Fibroblast of skin of right biceps (primary cell): ENCODE measurements at regions not wholly inside any gene's neighbourhood (a gene's known extent, or its start where the extent isn't known, plus 50 kb on each side); places are given as distances from the start of the nearest gene placed in this dataset.
A peak's percentile ranks its signal among the peaks of the same experiment; 100 is the strongest.
"Not testable (repeated sequence)": the region's sequence is repeated elsewhere in the genome, so short reads cannot be mapped to it uniquely, and the experiment has no call there.

Source experiments
- DNase-seq: peaks from one replicate; pipeline ENCODE4 v3.0.0-alpha.2; 2013

DNA sequence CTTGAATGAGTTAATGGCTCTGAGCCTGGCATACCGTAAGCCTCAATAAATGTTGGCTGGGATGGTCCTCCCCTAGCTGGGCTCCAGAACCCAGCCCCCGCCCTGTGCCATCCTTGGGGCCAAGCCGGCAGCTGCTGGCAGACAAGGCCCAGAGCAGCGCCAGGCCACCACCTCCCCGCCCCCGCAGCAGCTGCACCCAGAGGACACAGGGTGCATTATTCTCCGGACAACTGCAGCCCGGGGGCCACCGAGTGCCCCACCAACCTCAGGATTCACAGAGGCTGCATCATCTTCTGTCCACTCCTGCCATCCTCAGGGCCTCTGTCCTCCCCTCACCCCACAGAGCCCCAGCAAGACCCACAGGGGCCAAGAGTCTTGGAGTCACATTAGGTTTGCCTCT, 92.7 kb downstream of the NCOR2 start:
- no peak for DNase-seq

DNA sequence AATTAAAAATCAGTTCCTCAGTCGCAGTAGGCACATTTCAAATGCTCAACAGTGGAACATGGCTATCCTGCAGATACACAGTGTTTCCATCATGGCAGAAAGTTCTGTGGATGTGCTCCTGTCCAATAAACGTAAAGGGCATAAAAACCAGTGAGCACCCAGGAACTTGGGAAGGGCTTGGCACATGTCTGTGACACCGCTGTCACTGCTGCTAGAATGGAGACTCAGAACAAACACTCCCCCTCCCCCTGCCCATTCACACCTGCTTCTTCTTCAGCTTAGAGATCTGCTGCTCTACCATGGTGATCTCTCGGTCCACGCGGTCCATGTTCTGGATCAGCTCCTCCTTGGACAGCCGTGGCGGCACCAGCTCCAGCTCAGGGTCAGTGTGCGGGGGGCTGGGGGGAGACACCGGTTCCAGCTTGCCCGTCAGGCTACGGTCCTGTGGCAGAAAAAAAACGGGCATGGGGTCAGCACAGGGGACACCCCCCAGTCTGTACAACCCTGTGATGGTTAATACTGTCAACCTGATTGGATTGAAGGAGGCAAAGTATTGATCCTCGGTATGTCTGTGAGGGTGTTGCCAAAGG, 94.6 kb downstream of the NCOR2 start:
- DNase-seq = no peak

DNA sequence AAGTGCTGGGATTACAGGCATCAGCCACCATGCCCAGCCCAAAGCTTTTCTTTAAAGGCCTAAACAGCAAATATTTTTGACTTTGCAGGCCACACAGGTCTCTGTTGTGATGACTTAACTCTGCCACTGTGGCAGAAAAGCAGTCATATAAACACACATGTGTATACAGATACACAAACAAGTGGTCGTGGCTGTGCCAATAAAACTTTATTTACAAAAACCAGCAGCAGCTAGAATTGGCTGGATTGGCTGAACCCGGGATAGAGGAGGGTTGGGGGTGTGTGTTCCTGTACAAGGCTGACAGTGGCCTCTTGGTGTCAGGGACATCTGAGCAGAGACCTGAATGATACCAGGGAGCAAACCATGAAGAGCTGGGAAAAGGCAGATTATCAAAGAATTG, 95.6 kb downstream of the NCOR2 start:
- no peak for DNase-seq

DNA sequence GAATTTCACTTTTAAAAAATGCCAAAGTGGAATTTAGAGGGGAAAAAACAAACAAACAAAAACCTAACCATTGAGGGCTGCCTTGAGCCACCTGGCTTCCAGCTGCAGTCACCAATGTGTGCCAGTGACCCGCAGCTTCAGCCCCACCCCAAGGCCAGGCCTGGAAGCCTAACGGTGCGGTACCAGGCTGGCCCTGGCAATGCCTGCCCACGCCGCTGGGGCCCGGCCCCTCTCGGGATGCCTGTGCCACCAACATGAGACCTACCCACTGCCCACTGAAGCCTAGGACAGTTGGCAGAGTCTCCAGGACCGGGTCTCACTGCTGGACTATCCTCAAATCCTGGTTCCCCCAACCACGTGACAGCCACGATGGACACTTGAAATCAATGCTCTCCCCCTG, 96.6 kb downstream of the NCOR2 start:
- DNase-seq = no peak

DNA sequence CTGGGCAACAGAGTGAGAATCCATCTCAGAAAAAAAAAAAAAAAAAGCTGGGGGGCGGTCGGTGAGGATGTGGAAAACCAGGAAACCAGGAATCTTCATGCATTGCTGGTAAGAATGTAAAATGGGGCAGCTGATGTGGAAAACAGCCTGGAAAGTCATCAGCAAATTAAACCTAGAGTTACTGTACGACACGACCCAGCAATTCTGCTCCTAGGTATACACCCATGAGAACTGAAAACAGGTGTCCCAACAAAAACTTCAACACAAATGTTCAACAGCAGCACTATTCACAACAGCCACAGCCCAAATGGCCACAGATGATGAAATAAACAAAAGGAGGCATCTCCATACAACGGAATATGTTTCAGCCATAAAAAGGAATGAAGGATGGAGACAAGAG, 97.3 kb downstream of the NCOR2 start:
- no peak for DNase-seq

DNA sequence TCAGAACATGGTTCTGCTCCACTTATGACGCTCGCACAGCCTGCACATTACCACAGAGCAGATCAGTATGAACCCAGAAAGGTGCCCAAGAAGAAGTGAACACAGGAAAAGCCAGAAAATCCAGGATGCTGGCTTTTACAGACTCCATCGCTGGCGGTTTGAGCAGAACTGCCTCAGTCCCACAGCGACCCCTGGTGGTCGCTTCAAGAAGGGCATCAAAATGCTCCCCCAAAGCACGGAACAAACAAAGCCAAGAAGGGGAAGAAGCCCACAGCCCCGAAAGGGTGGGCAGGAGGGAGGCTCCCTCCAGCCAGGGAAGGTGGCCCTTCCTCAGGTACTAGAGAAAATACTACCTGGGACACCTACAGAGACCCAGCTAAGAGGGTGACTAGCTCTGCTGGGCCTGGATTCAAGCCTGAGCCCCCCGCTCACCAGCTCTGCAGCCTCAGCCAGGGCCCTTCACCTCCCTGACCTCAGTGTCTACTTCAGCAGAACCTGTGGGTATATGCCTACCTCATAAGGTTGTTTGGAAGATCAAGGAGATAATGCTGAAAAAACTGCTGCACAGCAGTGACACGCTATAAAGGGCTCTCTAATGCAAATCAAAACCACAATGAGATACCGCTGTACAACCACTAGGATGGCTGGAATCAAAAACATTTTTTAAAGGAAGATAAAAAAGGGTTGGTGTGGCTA, 98.1 kb downstream of the NCOR2 start:
- no peak for DNase-seq

DNA sequence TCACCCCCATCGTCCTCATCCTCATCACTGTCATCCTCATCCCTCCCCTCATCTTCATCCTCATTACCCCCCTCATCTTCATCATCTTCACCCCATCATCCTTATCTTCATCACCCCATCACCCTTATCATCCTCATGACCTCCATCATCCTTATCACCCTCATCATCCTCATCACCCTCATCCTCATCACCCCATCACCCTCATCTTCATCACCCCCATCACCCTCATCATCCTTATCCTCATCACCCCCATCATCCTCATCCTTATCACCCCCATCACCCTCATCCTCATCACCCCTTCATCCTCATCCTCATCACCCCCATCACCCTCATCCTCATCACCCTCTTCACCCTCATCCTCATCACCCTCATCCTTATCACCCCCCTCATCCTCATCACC, 99.9 kb downstream of the NCOR2 start:
- DNase-seq = not testable (repeated sequence)

DNA sequence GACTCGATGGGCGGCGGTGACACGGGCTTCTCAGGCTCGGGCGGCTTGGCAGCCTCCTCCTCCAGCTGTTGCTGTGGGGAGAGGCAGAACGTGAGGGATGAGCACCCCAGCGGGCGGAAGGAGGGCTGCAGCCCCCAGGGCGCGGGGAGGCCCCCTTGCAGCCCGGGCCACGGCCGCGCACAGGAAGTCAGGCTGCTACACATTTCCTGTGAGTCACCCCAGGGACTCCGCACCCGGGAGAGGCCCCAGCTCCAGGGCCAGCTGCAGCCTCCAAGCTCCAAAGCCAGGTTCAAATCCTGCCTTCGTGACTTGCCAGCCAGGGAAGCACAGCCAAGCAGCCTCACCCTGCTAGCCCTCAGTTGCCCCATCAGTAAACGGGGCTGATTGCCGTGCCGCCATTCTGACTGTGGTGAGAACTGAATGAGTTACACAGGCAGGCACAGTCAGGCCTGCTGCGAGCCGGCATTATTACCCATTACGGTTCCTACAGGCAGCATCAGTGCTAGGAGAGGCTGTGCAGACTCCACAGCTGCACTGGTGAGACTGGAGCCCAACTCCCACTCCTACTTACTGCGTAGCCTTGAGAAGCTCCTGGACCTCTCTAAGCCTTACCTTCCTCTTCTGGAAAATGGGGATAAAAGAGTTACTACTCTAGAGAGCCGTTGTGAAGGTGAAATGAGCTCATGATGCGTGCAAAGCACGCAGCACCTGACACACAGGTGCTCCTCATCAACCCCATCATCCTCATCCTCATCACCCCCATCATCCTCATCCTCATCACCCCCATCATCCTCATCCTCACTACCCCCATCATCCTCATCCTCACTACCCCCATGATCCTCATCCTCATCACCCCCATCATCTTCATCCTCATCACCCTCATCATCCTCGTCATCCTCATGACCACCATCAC, 100.9 kb downstream of the NCOR2 start:
- DNase-seq = peak; percentile 42

DNA sequence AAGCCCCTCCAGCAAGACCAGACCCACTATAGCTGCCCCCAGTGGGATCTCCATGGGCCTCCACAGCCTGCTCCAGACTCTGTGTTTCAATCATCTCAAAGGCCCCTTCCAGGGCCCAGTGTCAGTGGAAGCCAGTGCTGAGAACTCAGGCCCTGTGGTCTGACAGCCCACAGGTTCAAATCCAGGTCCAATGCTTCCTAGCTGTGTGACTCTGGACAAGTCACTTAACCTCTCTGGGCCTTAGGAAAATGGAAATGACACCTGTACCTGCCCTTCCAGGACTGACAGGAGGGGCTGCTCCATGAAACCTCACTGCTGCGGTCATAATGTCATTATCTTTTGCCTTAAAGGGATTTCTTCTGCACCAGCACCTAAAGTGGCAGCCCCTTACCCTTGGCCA, 101.9 kb downstream of the NCOR2 start:
- no peak for DNase-seq

DNA sequence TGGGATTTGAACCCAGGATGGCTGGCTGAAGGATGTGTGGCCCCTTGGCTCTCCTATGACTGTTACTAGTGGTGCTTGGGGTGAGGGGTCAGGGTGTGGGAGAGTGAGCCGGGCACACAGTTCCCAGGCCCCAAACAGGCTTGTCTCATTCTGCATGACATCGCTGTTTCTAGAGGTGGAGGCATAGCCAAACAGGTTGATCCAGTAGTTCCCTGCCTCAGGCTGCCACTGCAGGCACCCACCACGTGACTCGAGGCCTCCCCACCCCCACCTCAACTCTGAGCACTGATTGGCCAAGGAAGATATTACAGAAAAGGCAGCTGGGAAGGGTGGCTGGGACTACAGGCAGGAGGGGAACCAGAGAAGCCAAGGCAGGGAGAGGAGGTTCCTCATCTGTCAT, 102.6 kb downstream of the NCOR2 start:
- DNase-seq = no peak

DNA sequence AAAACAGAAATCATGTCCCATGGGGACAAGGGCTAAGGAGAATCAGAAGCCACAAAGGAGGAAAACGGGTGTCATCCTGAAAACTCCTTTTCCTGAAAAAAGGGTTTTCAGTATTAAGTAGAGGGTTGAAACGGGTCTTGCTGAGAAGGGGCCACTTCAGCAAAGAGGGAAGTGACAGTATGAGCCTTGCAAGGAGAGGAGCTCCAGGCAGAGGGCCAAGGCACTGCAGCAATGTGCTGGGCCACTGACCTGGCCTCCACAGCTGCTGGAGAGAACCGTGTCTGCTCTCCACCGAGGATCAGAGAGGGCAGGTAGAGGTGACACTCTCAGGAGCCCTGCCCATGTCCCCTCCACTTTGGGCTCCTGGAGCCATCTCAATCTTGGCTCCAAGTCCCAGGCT, 103.3 kb downstream of the NCOR2 start:
- DNase-seq = no peak

DNA sequence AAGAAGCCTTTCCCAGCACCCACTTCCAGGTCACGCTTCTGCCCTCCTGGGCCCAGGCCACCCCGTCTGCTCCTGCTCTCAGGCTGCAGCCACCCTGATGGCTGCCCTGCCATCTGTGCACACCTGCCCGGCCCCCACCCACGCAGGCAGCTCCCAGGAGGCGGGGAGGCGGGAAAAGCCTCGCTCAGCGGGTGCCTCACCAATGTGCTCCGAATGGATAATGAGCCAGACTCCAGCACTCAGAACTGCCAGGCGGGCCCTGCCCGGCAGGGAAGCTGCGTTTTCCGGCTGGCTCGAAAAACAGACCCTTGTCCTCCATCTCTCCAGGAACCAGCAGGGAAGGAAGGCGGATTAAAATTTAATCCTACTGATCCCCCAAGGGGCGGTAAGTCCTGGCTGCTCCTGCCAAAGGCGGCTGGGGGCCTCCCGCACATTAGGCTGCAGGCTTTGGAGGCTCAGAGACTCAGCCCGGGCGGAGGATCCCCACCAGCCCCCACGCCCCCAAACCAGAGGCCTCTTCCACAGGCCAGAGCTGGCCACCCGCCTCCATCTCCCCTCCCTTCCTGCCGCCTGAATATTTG, 104.0 kb downstream of the NCOR2 start:
- no peak for DNase-seq

DNA sequence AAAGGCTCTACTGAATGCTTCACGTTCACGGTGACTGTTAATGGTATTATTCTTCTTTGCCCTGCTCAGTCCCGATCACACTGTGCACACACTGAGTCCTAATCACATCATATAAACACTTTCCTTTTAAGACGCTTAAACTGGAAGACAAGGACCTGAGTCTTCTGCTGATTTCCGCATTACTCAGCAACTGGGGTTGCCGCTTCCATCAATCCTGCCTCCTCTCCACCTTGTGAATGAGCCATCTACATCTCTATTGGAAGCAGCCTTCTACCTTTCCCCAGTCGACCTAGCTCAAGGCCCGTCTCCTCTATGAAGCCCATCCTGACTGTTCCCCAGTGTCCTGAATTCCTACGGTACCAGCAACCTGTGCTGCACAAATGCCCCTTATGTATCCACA, 104.7 kb downstream of the NCOR2 start:
- no peak for DNase-seq

DNA sequence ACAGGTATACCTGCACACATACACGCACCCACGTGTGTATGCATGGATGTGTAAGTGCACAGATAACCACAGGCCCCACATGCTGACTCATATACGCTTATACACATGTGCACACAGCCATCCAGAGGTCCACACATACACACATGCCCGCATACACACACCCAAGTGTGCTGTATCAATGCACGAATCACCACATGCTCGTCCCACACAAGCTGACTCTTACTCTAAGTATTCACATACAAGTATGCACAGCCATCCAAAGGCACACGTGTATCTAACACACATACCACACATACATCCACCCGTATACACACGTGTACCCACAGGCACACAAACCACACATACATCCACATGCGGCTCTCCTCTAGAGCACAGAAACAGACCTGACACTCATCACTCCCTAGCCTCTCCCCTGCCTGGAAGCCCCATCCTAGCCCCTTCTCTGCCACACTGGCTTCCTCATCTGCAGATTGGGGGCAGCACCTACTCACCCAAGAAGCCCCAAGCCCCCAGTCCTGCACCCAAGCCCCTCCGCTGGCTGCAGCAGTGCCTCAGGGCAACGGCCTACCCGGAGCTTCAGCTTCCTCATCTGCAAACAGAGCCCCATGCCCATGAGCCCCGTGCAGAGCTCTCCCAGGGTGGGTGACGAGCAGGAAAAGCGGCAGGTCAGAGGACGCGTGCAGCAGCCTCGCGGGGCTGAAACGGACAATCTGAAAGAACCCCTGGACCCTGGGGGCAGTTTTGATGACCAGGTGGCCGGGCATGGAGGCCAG, 105.4 kb downstream of the NCOR2 start:
- DNase-seq = peak; percentile 21

DNA sequence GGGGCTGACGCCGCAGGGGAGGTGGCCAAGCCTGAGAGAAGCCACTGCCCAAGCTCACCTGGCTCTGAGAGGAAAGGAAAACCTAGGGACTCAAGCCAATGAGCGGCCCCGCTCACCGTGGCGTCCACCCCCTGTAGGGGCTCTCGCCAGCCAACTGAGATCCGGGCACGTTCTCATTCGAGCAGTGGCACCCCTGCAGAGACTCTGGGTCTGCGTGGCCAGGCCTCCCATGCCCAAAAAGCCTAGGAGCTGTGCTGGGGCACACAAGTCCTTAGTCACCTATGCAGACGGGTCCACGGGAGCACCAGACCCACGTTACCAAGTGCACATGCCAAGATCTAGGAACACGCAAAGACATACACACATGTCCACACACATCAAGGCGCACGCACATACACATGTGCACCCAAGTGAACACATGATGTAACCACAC, 106.2 kb downstream of the NCOR2 start:
- no peak for DNase-seq

DNA sequence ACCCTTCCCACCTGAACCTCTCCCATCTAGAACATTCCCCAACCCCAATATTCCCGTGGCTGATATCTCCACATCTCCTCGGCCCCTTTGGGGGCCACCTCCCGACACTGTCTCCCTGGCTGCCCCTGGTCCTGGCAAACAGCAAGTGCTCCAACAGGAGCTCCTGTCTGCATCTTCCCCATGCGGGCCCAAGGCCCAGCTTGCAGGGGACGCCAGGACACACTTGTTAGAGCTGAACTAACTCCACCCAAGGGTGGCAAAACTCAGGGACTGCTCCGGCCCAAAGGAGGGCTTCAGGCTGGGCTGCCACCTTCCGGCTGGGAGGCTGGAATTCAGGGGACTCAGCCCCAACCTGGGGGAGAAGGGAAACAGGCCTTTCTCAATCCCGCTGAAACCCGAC, 106.6 kb downstream of the NCOR2 start:
- no peak for DNase-seq

DNA sequence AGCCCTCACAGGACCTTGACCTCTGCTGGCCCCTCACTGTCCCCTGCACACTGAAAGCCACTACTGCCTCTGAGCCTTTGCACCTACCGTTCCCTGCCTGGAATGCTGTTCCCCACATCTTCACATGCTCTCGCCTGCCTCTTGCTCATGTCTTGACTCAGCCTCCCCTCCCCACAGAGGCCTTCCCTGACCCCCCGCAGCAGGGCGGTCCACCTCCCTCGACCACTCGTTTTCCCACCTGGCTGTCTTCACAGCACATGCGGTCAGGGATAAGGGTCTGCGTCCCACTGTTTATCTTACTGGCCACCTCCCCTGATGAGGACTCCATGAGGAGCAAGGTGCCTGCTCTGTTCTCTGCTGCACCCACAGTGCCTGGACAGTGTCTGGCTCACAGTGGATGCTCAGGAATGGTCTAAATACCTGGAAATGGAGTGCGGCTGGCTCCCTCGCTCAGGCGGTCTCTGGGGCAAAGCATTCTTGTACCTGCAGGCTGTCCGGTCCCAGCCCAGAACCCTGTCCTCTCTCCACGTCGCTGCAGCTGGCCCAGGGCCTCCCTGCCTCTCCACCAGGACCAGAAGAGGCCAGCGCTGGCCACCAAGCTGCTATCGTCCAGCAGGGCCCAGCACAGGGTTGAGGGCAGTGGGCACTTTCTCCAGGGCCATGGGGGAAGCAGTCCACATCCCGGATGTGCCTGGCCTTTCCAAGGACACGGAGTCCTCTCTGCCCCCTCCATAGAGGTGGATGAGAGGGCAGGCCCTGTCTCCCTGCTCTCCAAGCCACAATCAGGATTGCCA, 107.4 kb downstream of the NCOR2 start:
- no peak for DNase-seq

DNA sequence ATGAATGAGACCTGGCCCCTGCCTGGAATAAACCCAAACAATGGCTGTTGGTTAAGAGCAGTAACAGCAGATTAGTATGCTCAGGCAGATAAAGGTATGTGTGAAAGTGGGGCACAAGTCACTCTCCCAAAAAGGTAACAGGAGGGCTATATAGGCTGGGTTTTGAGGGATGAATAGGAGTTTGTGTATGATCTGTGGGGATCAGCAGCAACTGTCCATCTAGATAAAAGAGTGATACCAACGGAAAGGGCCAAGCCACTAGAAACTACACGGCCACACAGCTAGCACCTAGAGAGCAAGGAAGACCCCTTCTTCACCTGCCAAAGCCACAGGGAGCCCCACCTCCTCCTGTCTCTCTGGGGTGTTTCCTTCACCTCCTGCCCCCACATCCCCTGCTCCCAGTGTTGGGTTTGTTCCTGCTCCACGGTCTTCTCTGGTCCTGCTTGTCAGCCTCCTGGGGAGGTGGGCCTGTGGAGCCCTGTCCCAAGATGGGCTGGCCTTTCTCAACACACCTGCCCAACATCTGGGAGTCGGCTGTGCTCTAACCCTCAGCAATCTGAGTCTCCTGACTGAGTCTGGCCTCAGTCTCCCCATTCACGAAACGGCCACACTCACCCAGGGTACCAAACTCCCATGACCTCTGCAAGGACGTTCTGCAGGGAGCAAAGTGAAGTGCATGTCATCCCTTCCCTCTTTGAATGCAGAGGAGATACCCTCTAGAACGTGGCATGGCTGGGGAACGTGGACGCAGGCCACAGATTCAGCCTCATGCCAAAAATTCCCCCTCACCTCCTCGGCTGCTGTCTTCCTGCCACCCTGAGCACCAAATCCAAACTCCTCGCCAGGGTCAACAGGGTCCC, 108.2 kb downstream of the NCOR2 start:
- no peak for DNase-seq

DNA sequence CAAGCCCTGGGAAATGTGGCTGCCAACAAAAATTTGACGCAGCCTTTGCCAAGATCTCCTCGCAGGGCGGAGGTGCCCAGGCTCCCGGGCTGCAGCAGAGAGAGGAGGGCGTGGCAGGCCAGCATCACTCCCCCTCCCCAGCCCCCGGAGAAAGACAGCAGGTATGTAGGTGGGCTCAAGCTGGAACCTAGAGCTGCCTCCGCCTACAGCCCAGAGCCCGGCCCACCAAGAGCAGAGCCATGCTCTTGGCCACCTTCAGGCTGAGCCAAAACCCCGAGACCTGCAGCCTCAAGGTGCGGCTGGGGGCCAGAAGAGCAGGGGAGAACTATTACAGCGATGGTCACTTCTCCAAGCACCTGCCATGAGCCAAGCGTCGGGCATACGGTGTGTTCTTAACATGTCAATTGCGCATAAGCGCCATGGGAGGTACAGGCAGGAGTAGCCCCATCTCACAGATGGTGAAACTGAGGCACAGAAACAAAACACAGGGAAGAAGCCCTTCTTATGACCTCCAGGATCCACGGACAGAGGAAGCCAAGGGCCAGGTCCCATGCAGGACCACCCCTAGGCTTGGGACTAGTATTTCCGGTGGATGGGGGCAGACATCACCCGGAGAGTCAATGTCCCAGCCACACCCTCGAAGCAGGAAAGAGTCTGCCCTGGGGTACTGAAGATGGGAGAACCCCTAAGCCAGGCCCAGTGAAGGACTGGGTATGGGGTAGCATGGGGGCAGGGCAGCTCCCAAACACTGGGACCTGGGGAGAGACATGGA, 109.0 kb downstream of the NCOR2 start:
- no peak for DNase-seq
